HG03354 (cell line): ENCODE measurements at regions not wholly inside any gene's neighbourhood (a gene's known extent, or its start where the extent isn't known, plus 50 kb on each side); places are given as distances from the start of the nearest gene placed in this dataset.

Experiments used
- ATAC-seq: cut with Tn5 transposase; IDR thresholded peaks from one replicate; pipeline ENCODE4 v1.9.1; 2021; ENCODE audit warnings: mild to moderate bottlenecking; ENCODE audit not compliant: unreplicated experiment, poor library complexity, severe bottlenecking

- no peak for ATAC-seq
Observed at GRCh38 chr15:35320158-35320780, 225.7 kb downstream of the DPH6 start.

GRCh38 chr15:35319354-35319753, 226.6 kb downstream of the DPH6 start:
- ATAC-seq = no peak

- no peak for ATAC-seq
Observed at GRCh38 chr15:35317217-35317616, 228.7 kb downstream of the DPH6 start.

- no peak for ATAC-seq
Observed at GRCh38 chr15:35312344-35312743, 227.2 kb upstream of the NANOGP8 start.

GRCh38 chr15:35311615-35312014, 226.5 kb upstream of the NANOGP8 start:
- no peak for ATAC-seq

- no peak for ATAC-seq
Observed at GRCh38 chr15:35309886-35310285, 224.8 kb upstream of the NANOGP8 start.

GRCh38 chr15:35308802-35309201, 223.7 kb upstream of the NANOGP8 start:
- no peak for ATAC-seq

GRCh38 chr15:35307676-35308075, 222.6 kb upstream of the NANOGP8 start:
- ATAC-seq = no peak

GRCh38 chr15:35307026-35307425, 221.9 kb upstream of the NANOGP8 start:
- no peak for ATAC-seq

GRCh38 chr15:35306361-35306981, 221.4 kb upstream of the NANOGP8 start:
- ATAC-seq = no peak

- no peak for ATAC-seq
Observed at GRCh38 chr15:35305946-35306345, 220.9 kb upstream of the NANOGP8 start.

GRCh38 chr15:35305031-35305550, 220.0 kb upstream of the NANOGP8 start:
- ATAC-seq = no peak

- ATAC-seq = no peak
Observed at GRCh38 chr15:35304389-35304788, 219.3 kb upstream of the NANOGP8 start.

GRCh38 chr15:35302334-35302733, 217.2 kb upstream of the NANOGP8 start:
- ATAC-seq = no peak

GRCh38 chr15:35301088-35301487, 216.0 kb upstream of the NANOGP8 start:
- ATAC-seq = no peak

- ATAC-seq = no peak
Observed at GRCh38 chr15:35299059-35299735, 214.1 kb upstream of the NANOGP8 start.

GRCh38 chr15:35298509-35298908, 213.4 kb upstream of the NANOGP8 start:
- ATAC-seq = no peak

GRCh38 chr15:35293353-35294130, 208.4 kb upstream of the NANOGP8 start:
- no peak for ATAC-seq

GRCh38 chr15:35290301-35290721, 205.2 kb upstream of the NANOGP8 start:
- no peak for ATAC-seq

- no peak for ATAC-seq
Observed at GRCh38 chr15:35289024-35289617, 204.0 kb upstream of the NANOGP8 start.
